GM23248 (cell line): ENCODE measurements at regions not wholly inside any gene's neighbourhood (a gene's known extent, or its start where the extent isn't known, plus 50 kb on each side); places are given as distances from the start of the nearest gene placed in this dataset.

ENCODE experiments used
- DNase-seq: peaks from one replicate; pipeline ENCODE4 v3.0.0-alpha.2; 2015
- H2AFZ ChIP-seq: fragments of 200-600 bp; sonication (generic); 2 replicates; pipeline ENCODE4 v1.6.1; 2016; ENCODE audit warnings: antibody characterized with exemption
- H3F3A ChIP-seq: fragments of 200-600 bp; sonication (generic); 2 replicates; pipeline ENCODE4 v1.6.1; 2016; ENCODE audit warnings: mild to moderate bottlenecking, antibody characterized with exemption, mixed run types; ENCODE audit not compliant: insufficient read depth
- H3K27ac ChIP-seq: fragments of 200-600 bp; sonication (generic); 2 replicates; pipeline ENCODE4 v1.5.1; 2016; ENCODE audit warnings: mild to moderate bottlenecking
- H3K27me3 ChIP-seq: fragments of 200-600 bp; sonication (generic); replicated peaks from 2 replicates; pipeline ENCODE4 v1.6.1; 2016; ENCODE audit warnings: mild to moderate bottlenecking; ENCODE audit not compliant: insufficient read depth
- H3K36me3 ChIP-seq: fragments of 200-600 bp; sonication (generic); 2 replicates; pipeline ENCODE4 v1.6.1; 2016; ENCODE audit warnings: low read depth, mild to moderate bottlenecking
- H3K4me1 ChIP-seq: fragments of 200-600 bp; sonication (generic); 2 replicates; pipeline ENCODE4 v1.6.1; 2016; ENCODE audit warnings: mild to moderate bottlenecking; ENCODE audit not compliant: insufficient read depth
- H3K4me2 ChIP-seq: fragments of 200-600 bp; sonication (generic); one replicate; pipeline ENCODE4 v1.6.1; 2016; ENCODE audit warnings: mild to moderate bottlenecking; ENCODE audit not compliant: unreplicated experiment
- H3K4me3 ChIP-seq: fragments of 200-600 bp; sonication (generic); 2 replicates; pipeline ENCODE4 v1.5.1; 2016; ENCODE audit warnings: mild to moderate bottlenecking
- H3K79me2 ChIP-seq: fragments of 200-600 bp; sonication (generic); 2 replicates; pipeline ENCODE4 v1.6.1; 2016; ENCODE audit warnings: mild to moderate bottlenecking; ENCODE audit not compliant: insufficient read depth
- H3K9ac ChIP-seq: fragments of 200-600 bp; sonication (generic); 2 replicates; pipeline ENCODE4 v1.6.1; 2016; ENCODE audit warnings: mild to moderate bottlenecking
- H3K9me2 ChIP-seq: fragments of 200-600 bp; sonication (generic); 2 replicates; pipeline ENCODE4 v1.6.1; 2016; ENCODE audit warnings: mixed run types, mild to moderate bottlenecking, moderate library complexity; ENCODE audit not compliant: insufficient read depth
- H3K9me3 ChIP-seq: fragments of 200-600 bp; sonication (generic); one replicate; pipeline ENCODE4 v1.6.1; 2017; ENCODE audit warnings: low read depth
- H4K20me1 ChIP-seq: fragments of 200-600 bp; sonication (generic); 2 replicates; pipeline ENCODE4 v1.6.0; 2016; ENCODE audit not compliant: insufficient read depth
- EZH2 ChIP-seq: fragments of 200-600 bp; sonication (generic); IDR thresholded peaks from 2 replicates; pipeline ENCODE4 v1.6.1; 2018; ENCODE audit warnings: antibody characterized with exemption, mild to moderate bottlenecking; ENCODE audit not compliant: insufficient read depth, poor library complexity, severe bottlenecking
- EZH2phosphoT487 ChIP-seq: fragments of 200-600 bp; sonication (generic); IDR thresholded peaks from 2 replicates; pipeline ENCODE4 v1.6.1; 2018; ENCODE audit warnings: antibody characterized with exemption, moderate library complexity, mild to moderate bottlenecking, low read depth; ENCODE audit not compliant: insufficient read depth
- WGBS, 2 experiments: methylation state at CpG; one replicate each; pipeline ENCODE4 v1.1.6; 2015 to 2017; ENCODE audit warnings: low lambda C conversion rate in 2 of 2, low coverage in 1 of 2; ENCODE audit errors: missing lambda C conversion rate in 2 of 2; 5-methylcytosine and 5-hydroxymethylcytosine counted together
- in situ Hi-C: fragments of 300-500 bp; cut with MboI; formaldehyde crosslinking; loops from 2 replicates; pipeline ENCODE4 v1.15.0; 2020

DNA sequence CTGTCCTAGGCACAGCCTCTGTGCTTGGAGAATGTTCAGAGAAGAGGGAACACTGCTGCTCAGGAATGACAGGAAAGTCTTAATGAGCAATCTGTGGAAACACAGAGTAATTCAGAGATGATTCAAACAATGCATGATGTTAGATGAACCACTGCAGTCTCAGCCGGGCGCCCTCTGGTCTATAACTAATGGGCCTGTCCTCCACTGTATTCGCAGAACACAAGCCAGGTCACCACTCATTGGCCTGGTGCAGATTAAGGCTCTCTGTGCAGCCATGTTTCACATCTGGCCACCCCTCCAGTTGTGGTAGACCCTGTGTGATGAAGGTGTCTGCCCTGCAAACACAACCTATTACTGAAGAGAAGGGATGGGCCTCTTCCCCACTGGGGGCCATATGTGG, 281.7 kb upstream of the ROPN1 start:
- DNase-seq, result peak; percentile 37
- H3K4me3 ChIP-seq, result no peak overlapping the region
- TF ChIP-seq EZH2 (no peak), EZH2phosphoT487 (no peak)
- 0 out of 2 replicates have a peak, but pooled peaks cover 5% of the 10 kb centered on the region for H3K4me1 ChIP-seq
- H4K20me1 ChIP-seq, result no peaks in the 10 kb centered on the region
- no peaks in the 10 kb centered on the region for H3K36me3 ChIP-seq
- H3K79me2 ChIP-seq, result no peaks in the 10 kb centered on the region
- no peaks in the 10 kb centered on the region for H3K9me3 ChIP-seq
- H3K9me2 ChIP-seq, result no peaks in the 10 kb centered on the region
- 74 to 79% methylated on average over 3 of the region's 3 CpGs for WGBS, 2 experiments
- H3F3A ChIP-seq, result no peaks in the 10 kb centered on the region
- no peak overlapping the region for H3K27ac ChIP-seq
- in situ Hi-C loops, result no loop called here
- no peaks in the 10 kb centered on the region for H3K27me3 ChIP-seq
- H3K4me2 ChIP-seq, result no peak overlapping the region
- H3K9ac ChIP-seq, result no peak overlapping the region
- no peak overlapping the region for H2AFZ ChIP-seq

DNA sequence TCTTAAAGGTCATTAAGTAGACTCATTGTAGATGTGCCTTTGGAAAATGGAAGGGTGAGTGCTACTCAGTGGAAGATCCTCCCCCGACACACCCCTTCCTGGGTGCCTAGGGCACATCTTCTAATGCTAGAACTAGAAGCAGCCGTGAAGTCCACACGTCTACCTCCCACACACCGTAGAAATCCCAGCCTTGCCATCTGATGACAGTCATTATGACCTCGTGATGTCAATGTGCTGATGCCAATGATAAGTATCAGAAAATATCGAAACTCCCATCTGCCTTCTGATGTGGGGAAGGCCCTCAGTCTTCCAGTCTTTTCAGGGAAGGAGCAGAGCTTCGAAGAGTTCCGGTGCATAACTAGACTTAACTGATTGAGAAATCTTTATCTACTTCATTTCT, 282.1 kb upstream of the ROPN1 start:
- no peak overlapping the region for H3K4me2 ChIP-seq
- no peak overlapping the region for H3K9ac ChIP-seq
- H3K9me3 ChIP-seq, result no peaks in the 10 kb centered on the region
- H3K4me1 ChIP-seq, result 0 out of 2 replicates have a peak, but pooled peaks cover 5% of the 10 kb centered on the region
- WGBS, 2 experiments, result 89% methylated on average over 8 of the region's 8 CpGs
- DNase-seq, result no peak
- no peaks in the 10 kb centered on the region for H3K36me3 ChIP-seq
- H3K79me2 ChIP-seq, result no peaks in the 10 kb centered on the region
- H3K27ac ChIP-seq, result no peak overlapping the region
- H4K20me1 ChIP-seq, result no peaks in the 10 kb centered on the region
- H3K4me3 ChIP-seq, result no peak overlapping the region
- no peaks in the 10 kb centered on the region for H3K27me3 ChIP-seq
- no peaks in the 10 kb centered on the region for H3K9me2 ChIP-seq
- H2AFZ ChIP-seq, result no peak overlapping the region
- no peaks in the 10 kb centered on the region for H3F3A ChIP-seq
- in situ Hi-C loops, result no loop called here
- TF ChIP-seq EZH2 (no peak), EZH2phosphoT487 (no peak)

DNA sequence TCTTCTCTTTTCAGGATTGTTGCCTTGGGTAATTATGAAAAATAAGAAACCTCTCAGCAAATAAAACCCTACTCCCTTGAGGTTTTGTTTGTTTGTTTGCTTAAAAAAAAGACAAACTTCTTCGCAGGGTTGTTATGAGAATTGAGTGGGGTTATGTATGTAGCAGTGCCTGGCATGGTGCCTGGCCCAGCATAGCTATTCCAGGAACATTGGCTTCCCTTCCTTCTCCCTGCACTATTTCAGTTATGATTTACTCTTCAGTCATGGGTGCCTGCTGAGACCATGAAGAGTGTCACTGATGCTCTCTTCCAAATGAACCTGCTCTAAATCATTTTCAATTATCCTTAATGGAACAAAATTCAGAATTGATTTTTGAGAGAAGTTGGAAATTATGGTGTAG, 283.5 kb upstream of the ROPN1 start:
- in situ Hi-C loops, result no loop called here
- Histone ChIP-seq H3K9me2 (no peaks in the 10 kb centered on the region), H4K20me1 (no peaks in the 10 kb centered on the region), H3K9ac (no peak overlapping the region), H3K27me3 (no peaks in the 10 kb centered on the region), H3K36me3 (no peaks in the 10 kb centered on the region), H3F3A (no peaks in the 10 kb centered on the region), H2AFZ (no peak overlapping the region), H3K4me3 (no peak overlapping the region), H3K79me2 (no peaks in the 10 kb centered on the region), H3K27ac (no peak overlapping the region), H3K4me2 (no peak overlapping the region), H3K4me1 (0 out of 2 replicates have a peak, but pooled peaks cover 5% of the 10 kb centered on the region), H3K9me3 (no peaks in the 10 kb centered on the region)
- no peak for TF ChIP-seq EZH2
- TF ChIP-seq EZH2phosphoT487, result no peak
- 86 to 94% methylated on average over 1 of the region's 1 CpG for WGBS, 2 experiments
- DNase-seq, result no peak

DNA sequence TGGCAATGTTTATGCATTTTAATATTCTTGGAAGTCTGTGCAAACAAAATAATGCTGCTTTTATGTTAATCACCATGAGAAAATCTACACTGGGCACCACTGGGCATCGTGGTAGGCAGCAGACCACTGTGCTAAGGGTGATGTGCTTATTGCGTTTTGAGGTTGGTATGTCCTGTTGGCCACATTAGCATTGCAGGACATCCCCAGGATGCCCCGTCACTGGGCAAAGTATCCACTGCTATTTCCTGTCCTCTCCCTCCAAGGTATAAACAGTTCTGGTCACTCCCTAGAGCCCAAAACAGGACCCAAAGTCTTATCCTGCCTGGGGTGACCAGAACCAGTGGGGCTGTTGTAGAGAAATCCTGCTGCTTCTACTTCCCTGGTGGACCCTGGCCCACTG, 284.2 kb upstream of the ROPN1 start:
- DNase-seq, result no peak
- Histone ChIP-seq H3K4me3 (no peak overlapping the region), H3K36me3 (no peaks in the 10 kb centered on the region), H3K9me3 (no peaks in the 10 kb centered on the region), H3K9me2 (no peaks in the 10 kb centered on the region), H3K79me2 (no peaks in the 10 kb centered on the region), H3K4me1 (0 out of 2 replicates have a peak, but pooled peaks cover 5% of the 10 kb centered on the region), H3K9ac (no peak overlapping the region), H3K4me2 (no peak overlapping the region), H2AFZ (no peak overlapping the region), H3K27me3 (no peaks in the 10 kb centered on the region), H3K27ac (no peak overlapping the region), H4K20me1 (no peaks in the 10 kb centered on the region), H3F3A (no peaks in the 10 kb centered on the region)
- TF ChIP-seq EZH2 (no peak), EZH2phosphoT487 (no peak)
- in situ Hi-C loops, result no loop called here
- 84 to 87% methylated on average over 3 of the region's 3 CpGs for WGBS, 2 experiments

DNA sequence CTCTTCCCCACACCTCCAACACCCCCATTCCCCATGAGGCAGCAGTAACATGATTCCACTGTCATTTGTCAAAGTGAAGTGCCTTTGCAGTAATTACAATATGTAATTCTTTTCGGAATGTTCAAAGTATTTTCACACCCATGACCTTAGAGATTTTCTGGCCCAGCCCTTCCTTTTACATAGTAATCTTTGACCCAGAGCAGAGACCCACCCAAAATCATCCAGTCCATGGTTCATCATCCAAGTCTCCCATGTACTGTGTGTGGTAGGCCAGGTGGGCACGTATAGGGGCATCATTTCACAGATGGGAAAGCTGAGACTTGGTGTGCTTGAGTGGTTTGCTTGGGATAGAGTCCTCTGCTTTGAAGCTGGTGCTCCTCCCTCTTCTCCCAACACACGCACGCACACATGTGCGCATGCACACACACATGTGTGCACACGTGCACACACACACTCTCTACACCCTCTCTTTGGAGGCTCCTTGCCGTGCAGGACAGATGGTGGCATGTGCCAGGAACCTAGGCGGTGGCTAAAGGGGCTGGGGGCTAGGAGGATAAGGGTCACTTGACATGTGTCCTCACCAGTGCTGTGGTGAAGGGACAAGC, 284.7 kb upstream of the ROPN1 start:
- Histone ChIP-seq H2AFZ (no peak overlapping the region), H3K36me3 (no peaks in the 10 kb centered on the region), H4K20me1 (no peaks in the 10 kb centered on the region), H3K4me2 (no peak overlapping the region), H3K27ac (no peak overlapping the region), H3K27me3 (no peaks in the 10 kb centered on the region), H3K9me2 (no peaks in the 10 kb centered on the region), H3K79me2 (no peaks in the 10 kb centered on the region), H3K9ac (no peak overlapping the region), H3K4me1 (0 out of 2 replicates have a peak, but pooled peaks cover 5% of the 10 kb centered on the region), H3K4me3 (no peak overlapping the region), H3F3A (no peaks in the 10 kb centered on the region), H3K9me3 (no peaks in the 10 kb centered on the region)
- in situ Hi-C loops, result no loop called here
- 89% methylated on average over 8 of the region's 8 CpGs for WGBS, 2 experiments
- no peak for DNase-seq
- TF ChIP-seq EZH2 (no peak), EZH2phosphoT487 (no peak)
